ENCODE measurements at regions not wholly inside any gene's neighbourhood (a gene's known extent, or its start where the extent isn't known, plus 50 kb on each side); places are given as distances from the start of the nearest gene placed in this dataset.
"Not testable (repeated sequence)": the region's sequence is repeated elsewhere in the genome, so short reads cannot be mapped to it uniquely, and the experiment has no call there.

DNA sequence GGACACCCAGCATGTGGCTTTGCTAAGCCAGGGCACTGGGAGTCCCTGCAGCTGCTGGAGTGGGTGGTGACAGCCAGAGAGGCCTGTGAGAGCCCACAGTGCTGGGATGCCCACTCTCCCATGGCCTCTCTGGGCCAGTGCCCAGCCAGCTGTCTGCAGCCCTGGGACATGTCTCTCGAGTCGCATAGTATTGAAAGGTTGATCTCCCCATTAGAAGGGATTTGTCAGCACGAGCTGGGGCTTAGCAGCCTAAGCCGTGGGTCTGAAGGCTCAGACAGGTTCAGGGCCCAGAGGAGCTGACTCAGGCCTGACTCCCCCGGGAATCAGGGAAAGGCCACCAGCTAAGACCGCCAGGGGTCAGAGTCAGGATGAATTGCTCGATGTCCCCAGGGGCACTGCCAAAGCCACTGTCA lies 53.5 kb downstream of the FOXD2 start:
- peaks cover 26% of the 10 kb centered on the region for H3K27me3 ChIP-seq (ENCODE audit: control insufficient read depth, insufficient read depth, low read length)
- no peak for DNase-seq
- H3K4me3 ChIP-seq (ENCODE audit: insufficient read depth, low read depth, low read length): no peak overlapping the region
- H3K36me3 ChIP-seq (replicated peaks; ENCODE audit: control insufficient read depth, insufficient read depth, low read length): no peaks in the 10 kb centered on the region

- no peak for DNase-seq
- H3K36me3 ChIP-seq (replicated peaks; ENCODE audit: control insufficient read depth, insufficient read depth, low read length): no peaks in the 10 kb centered on the region
- H3K4me3 ChIP-seq (ENCODE audit: insufficient read depth, low read depth, low read length): no peak overlapping the region
- peaks cover 22% of the 10 kb centered on the region for H3K27me3 ChIP-seq (ENCODE audit: control insufficient read depth, insufficient read depth, low read length)
These were observed 57.4 kb downstream of the FOXD2 start for GRCh38 chr1:47495176-47495713.

GRCh38 chr1:47498551-47498950 lies 60.7 kb downstream of the FOXD2 start:
- no peak overlapping the region for H3K4me3 ChIP-seq (ENCODE audit: insufficient read depth, low read depth, low read length)
- no peak for DNase-seq
- H3K36me3 ChIP-seq (replicated peaks; ENCODE audit: control insufficient read depth, insufficient read depth, low read length): no peaks in the 10 kb centered on the region
- H3K27me3 ChIP-seq (ENCODE audit: control insufficient read depth, insufficient read depth, low read length): peaks cover 17% of the 10 kb centered on the region

DNA sequence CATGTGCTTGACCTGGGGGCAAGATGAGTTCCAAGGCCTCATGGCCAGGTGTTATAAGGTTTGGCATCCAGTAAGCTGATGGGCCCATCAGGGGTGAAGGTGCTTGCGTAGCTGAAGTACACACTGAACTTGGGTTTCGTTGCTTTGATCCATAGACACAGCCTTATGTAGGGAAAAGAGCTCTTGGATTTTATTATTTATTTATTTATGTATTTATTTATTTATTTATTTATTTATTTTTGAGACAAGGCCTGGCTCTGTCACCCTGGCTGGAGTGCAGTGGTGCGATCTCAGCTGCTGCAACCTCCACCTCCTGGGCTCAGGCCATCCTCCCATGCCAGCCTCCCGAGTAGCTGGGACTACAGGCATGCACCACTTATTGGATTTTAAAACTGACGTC lies 63.2 kb downstream of the FOXD2 start:
- no peak overlapping the region for H3K4me3 ChIP-seq (ENCODE audit: insufficient read depth, low read depth, low read length)
- DNase-seq: no peak
- peaks cover 7% of the 10 kb centered on the region for H3K27me3 ChIP-seq (ENCODE audit: control insufficient read depth, insufficient read depth, low read length)
- H3K36me3 ChIP-seq (replicated peaks; ENCODE audit: control insufficient read depth, insufficient read depth, low read length): no peaks in the 10 kb centered on the region

DNA sequence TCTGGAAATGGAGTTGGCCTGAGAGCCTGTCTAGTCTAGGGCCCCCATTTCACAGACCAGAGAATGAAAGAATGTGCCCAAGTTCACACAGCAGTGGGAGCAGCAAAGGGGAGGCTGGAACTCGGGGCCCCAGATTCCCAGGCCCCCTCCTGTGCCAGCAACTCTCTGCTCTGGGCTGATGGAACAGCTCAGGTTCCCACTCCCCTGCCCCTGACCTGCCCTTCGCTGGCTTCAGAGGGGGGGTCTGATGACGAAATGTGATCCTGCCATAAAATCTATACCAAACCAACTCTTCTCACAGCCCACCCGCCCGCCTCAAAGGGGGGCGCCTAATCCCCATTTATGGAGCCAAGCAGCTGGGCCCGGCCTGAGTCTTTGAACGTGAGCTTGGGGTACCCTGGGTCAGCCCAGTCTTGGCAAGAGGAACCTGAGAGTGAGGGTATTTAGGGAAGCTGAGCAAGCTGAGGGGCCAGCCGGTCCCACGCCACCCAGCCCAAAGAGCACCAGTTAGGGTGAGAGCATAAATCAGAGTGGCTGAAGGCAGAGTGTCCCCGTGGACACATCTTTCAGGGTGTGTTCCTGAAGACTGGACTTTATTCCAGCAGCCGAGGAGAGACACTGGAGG lies 65.0 kb downstream of the FOXD2 start:
- no peak for DNase-seq
- Histone ChIP-seq H3K4me3 (ENCODE audit: insufficient read depth, low read depth, low read length) (no peak overlapping the region), H3K36me3 (replicated peaks; ENCODE audit: control insufficient read depth, insufficient read depth, low read length) (no peaks in the 10 kb centered on the region), H3K27me3 (ENCODE audit: control insufficient read depth, insufficient read depth, low read length) (peaks cover 22% of the 10 kb centered on the region)

GRCh38 chr1:47504840-47505239 lies 67.0 kb downstream of the FOXD2 start:
- peaks cover 41% of the 10 kb centered on the region for H3K27me3 ChIP-seq (ENCODE audit: control insufficient read depth, insufficient read depth, low read length)
- H3K4me3 ChIP-seq (ENCODE audit: insufficient read depth, low read depth, low read length); H3K36me3 ChIP-seq (replicated peaks; ENCODE audit: control insufficient read depth, insufficient read depth, low read length): not testable (repeated sequence)

DNA sequence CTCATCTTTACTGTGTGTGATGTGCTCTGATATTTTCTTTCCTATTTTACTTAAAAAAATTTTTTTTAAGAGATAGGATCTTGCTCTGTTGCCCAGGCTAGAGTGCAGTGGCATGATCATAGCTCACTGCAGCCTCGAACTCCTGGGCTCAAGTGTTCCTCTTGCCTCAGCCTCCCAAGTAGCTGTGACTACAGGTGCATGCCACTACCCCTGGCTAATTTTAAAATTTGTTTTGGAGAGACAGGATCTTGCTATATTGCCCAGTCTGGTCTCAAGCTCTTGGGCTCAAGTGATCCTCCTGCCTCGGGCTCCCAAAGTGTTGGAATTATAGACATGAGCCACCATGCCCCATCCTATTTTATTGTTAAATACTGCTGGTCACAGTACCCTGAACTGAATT lies 67.4 kb downstream of the FOXD2 start:
- Histone ChIP-seq H3K4me3 (ENCODE audit: insufficient read depth, low read depth, low read length) (no peak overlapping the region), H3K27me3 (ENCODE audit: control insufficient read depth, insufficient read depth, low read length) (peaks cover 44% of the 10 kb centered on the region), H3K36me3 (replicated peaks; ENCODE audit: control insufficient read depth, insufficient read depth, low read length) (no peaks in the 10 kb centered on the region)
- DNase-seq: no peak

More at GRCh38 chr1:47504840-47505239, 67.0 kb downstream of the FOXD2 start:
- not testable (repeated sequence) for DNase-seq

DNA sequence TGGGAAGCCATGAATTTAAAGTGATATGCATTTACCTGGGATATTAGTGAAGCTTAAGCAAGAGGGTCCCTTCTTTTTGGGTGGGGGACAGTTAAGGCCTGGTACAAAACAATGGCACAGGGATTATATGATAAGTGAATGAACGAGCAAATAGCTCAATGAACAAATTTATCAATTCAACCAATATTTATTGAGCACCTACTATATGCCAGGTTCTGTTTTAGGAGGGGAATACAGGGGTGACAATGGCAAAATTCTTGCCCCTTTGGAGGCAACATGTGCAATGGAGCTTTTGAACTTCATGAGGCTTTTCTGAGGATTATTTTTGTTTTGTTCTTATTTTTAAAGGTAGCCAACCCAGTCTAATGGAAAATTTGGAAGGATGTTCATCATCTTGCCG lies 68.2 kb downstream of the FOXD2 start:
- DNase-seq: no peak
- peaks cover 49% of the 10 kb centered on the region for H3K27me3 ChIP-seq (ENCODE audit: control insufficient read depth, insufficient read depth, low read length)

DNA sequence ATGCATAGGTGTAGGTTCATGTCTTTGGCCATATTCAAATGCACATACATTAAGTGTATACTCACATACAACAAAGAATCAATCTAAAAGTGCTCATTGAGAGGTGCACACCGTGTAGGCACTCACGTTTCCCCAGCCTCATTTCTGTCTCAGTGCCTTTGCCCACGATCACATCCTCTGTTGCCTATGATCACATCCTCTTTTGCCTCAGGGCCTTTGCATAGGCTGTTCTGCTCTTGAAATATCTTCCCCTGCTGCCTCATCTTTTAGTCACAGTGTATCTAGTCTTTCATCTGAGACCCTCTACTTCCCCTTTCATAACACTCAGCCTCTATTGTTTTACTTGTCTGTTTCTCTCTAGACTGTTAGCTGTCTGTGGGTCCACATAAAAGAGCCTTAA lies 69.3 kb downstream of the FOXD2 start:
- Histone ChIP-seq H3K36me3 (replicated peaks; ENCODE audit: control insufficient read depth, insufficient read depth, low read length) (no peaks in the 10 kb centered on the region), H3K4me3 (ENCODE audit: insufficient read depth, low read depth, low read length) (no peak overlapping the region), H3K27me3 (ENCODE audit: control insufficient read depth, insufficient read depth, low read length) (peaks cover 50% of the 10 kb centered on the region)
- DNase-seq: no peak

More for the DNA sequence above, 68.2 kb downstream of the FOXD2 start:
- H3K4me3 ChIP-seq (ENCODE audit: insufficient read depth, low read depth, low read length): no peak overlapping the region
- H3K36me3 ChIP-seq (replicated peaks; ENCODE audit: control insufficient read depth, insufficient read depth, low read length): no peaks in the 10 kb centered on the region

DNA sequence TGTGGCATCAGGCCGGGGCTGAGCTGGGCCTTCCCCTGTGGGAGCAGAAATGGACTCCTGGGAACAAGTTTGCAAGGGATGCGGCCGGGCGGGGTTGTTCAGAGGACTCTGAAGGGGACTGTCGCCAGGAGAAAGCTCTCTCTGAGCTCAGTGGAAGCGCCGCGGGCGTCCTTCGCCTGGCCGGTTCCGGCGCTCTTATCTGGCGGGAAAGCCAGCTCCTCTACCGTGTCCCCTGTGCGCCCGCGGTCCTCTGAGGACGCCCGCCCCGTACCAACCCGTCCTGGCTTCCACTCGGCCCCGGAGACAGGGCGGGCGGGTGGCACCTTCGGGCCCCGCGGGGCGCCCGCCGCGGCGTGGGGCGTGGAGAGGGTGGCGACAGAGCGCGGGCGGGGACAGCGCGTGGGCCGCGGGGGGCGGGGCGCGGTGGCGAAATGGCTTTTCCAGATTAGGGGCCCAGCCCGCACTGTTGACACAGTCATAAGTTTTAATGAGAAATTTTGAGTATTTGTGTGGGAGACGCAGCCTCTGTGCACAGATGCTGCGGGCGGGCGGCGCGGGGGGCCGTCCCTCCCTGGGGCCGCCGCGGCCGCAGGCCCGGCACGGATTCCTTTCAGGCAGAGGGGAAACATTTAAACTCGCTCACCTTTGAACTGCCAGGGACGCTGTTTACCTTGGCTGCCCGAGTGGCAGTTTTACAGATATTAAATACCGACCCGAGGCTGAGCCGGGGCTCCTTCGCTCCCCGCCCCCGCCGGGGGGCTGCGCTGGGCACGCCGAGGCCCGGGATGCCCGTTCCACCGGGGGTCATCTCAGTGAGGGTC lies 70.2 kb downstream of the FOXD2 start:
- Histone ChIP-seq H3K4me3 (ENCODE audit: insufficient read depth, low read depth, low read length) (peak overlapping the region; percentile 42), H3K27me3 (ENCODE audit: control insufficient read depth, insufficient read depth, low read length) (peaks cover 51% of the 10 kb centered on the region), H3K36me3 (replicated peaks; ENCODE audit: control insufficient read depth, insufficient read depth, low read length) (no peaks in the 10 kb centered on the region)
- DNase-seq: peak; percentile 78

DNA sequence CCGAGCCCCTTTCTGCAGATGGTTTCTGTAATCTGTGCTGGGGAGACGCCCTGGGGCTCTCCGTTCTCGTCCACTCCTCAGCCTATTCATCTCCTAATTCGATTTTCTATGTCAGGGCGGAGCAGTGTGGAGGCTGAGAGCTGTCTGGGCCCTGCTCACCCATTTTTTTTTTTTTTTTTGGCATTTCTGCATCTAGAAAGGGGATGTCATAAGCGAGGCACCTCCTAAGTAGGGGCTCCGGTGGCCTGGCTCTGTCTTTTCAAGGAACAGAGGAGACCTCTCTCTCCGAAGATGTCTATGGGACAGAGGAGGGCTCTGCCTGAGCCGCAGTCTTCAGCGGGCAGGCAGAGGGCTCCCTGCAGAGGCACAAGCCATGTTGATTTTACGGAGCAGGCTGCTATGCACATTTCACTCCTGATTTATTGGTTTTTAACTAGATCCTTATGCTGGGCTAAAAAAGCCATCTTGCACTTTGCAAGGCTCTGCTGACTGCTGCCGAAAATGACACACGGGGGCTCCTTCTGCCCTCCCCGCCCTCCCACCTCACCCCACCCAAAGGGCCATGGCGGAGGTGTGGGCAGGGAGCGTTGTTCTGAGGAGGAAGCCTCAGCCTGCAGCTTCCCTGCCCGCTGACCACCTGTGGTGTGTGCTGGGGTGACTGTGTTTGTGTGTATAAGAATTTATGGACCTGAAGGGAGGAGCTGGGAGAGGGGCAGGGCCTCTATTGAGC lies 71.0 kb downstream of the FOXD2 start:
- peaks cover 51% of the 10 kb centered on the region for H3K27me3 ChIP-seq (ENCODE audit: control insufficient read depth, insufficient read depth, low read length)
- peak; percentile 72 for DNase-seq
- peak overlapping the region; percentile 42 for H3K4me3 ChIP-seq (ENCODE audit: insufficient read depth, low read depth, low read length)

DNA sequence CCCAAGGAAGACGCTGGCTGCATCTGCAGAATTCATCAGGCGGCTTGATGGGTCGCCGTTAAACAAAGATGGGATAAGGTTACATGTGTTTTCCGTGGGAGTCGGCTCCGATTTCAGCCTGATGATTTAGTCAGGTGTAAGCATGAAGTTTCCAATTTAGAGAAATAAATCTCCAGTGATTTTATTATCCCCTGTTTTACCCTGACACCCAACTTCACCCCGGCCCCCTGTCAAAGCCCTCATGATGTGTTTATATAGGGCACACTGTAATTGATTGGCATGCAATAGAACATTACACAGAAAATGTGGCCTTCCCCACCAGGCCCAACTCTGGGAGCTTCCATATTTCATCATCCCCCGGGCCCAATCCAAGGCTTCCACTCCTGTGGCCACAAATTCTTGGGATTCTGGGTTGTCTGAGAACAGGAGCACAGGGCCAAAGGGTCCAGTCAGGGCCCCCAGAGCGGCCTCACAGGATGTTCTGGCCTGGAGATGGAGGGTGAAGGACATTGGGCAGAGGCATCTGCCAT lies 72.5 kb downstream of the FOXD2 start:
- Histone ChIP-seq H3K36me3 (replicated peaks; ENCODE audit: control insufficient read depth, insufficient read depth, low read length) (no peaks in the 10 kb centered on the region), H3K27me3 (ENCODE audit: control insufficient read depth, insufficient read depth, low read length) (peaks cover 51% of the 10 kb centered on the region), H3K4me3 (ENCODE audit: insufficient read depth, low read depth, low read length) (no peak overlapping the region)
- DNase-seq: no peak

More for the DNA sequence above, 71.0 kb downstream of the FOXD2 start:
- H3K36me3 ChIP-seq (replicated peaks; ENCODE audit: control insufficient read depth, insufficient read depth, low read length): no peaks in the 10 kb centered on the region

DNA sequence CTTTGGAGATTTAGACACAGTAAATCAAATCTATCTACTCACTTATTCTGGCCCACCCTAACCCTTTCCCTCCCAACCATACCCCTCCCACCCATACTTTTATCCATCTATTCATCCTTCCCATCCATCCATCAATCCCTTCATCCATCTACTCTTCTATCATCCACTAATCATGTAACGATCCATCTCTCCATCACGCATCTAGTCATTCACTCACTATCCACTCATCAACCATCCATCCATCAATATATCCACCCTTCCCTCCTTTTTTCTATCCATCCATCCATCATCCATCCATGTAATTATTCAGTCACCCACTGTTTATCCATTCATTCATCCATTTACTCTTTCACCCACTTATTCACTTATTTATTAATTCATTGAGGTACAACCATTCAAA lies 74.0 kb downstream of the FOXD2 start:
- Histone ChIP-seq H3K4me3 (ENCODE audit: insufficient read depth, low read depth, low read length) (no peak overlapping the region), H3K27me3 (ENCODE audit: control insufficient read depth, insufficient read depth, low read length) (peaks cover 40% of the 10 kb centered on the region), H3K36me3 (replicated peaks; ENCODE audit: control insufficient read depth, insufficient read depth, low read length) (no peaks in the 10 kb centered on the region)
- DNase-seq: no peak

DNA sequence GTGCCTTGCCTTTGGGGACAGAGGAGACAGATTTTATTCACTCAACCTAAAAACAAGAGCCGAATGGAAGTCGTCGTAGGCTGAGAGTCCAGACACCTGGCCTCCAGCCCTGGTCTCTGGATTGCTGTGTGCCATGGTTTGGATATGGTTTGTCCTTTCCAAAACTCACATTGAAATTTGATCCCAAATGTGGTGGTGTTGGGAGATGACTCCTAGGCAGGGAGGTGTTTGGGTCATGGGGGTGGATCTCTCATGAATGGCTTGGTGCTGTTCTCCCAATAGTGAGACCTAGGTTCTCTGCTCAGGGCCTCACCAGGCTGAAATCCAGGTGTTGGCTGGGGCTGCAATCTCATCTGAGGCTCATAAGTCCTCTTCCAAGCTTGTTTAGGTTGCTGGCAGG lies 75.5 kb downstream of the FOXD2 start:
- Histone ChIP-seq H3K27me3 (ENCODE audit: control insufficient read depth, insufficient read depth, low read length) (peaks cover 27% of the 10 kb centered on the region), H3K4me3 (ENCODE audit: insufficient read depth, low read depth, low read length) (no peak overlapping the region), H3K36me3 (replicated peaks; ENCODE audit: control insufficient read depth, insufficient read depth, low read length) (no peaks in the 10 kb centered on the region)
- DNase-seq: no peak
